ENCODE measurements at regions not wholly inside any gene's neighbourhood (a gene's known extent, or its start where the extent isn't known, plus 50 kb on each side); places are given as distances from the start of the nearest gene placed in this dataset.
"Not testable (repeated sequence)": the region's sequence is repeated elsewhere in the genome, so short reads cannot be mapped to it uniquely, and the experiment has no call there.

- H3K36me3 Mint-ChIP-seq (ENCODE audit: insufficient read depth) = no peaks in the 10 kb centered on the region
- no peak for ATAC-seq
- H3K4me3 Mint-ChIP-seq = no peak overlapping the region
- no peak for DNase-seq
- H3K9me3 Mint-ChIP-seq = no peaks in the 10 kb centered on the region
- no peaks in the 10 kb centered on the region for H3K4me1 Mint-ChIP-seq (ENCODE audit: low read depth)
- H3K27me3 Mint-ChIP-seq (ENCODE audit: low read depth) = peaks cover 5% of the 10 kb centered on the region
Observed at GRCh38 chrX:55326985-55327384, 62.3 kb upstream of the PAGE3 start.

- H3K27me3 Mint-ChIP-seq (ENCODE audit: low read depth) = no peaks in the 10 kb centered on the region
- DNase-seq = no peak
- no peak overlapping the region for H3K4me3 Mint-ChIP-seq
- no peaks in the 10 kb centered on the region for H3K9me3 Mint-ChIP-seq
- H3K36me3 Mint-ChIP-seq (ENCODE audit: insufficient read depth) = no peaks in the 10 kb centered on the region
- ATAC-seq = no peak
- H3K4me1 Mint-ChIP-seq (ENCODE audit: low read depth) = peaks cover 8% of the 10 kb centered on the region
Observed at GRCh38 chrX:55335296-55335695, 70.6 kb upstream of the PAGE3 start.

- H3K27me3 Mint-ChIP-seq (ENCODE audit: low read depth) = no peaks in the 10 kb centered on the region
Observed at GRCh38 chrX:55336176-55336575, 71.5 kb upstream of the PAGE3 start.

GRCh38 chrX:55340896-55341433 is 76.2 kb upstream of the PAGE3 start:
- H3K4me3 Mint-ChIP-seq = no peak overlapping the region
- DNase-seq = no peak
- no peaks in the 10 kb centered on the region for H3K9me3 Mint-ChIP-seq
- no peaks in the 10 kb centered on the region for H3K36me3 Mint-ChIP-seq (ENCODE audit: insufficient read depth)
- H3K4me1 Mint-ChIP-seq (ENCODE audit: low read depth) = peaks cover 19% of the 10 kb centered on the region
- no peaks in the 10 kb centered on the region for H3K27me3 Mint-ChIP-seq (ENCODE audit: low read depth)
- no peak for ATAC-seq

More at GRCh38 chrX:55336176-55336575, 71.5 kb upstream of the PAGE3 start:
- Mint-ChIP-seq H3K4me3 (no peak overlapping the region), H3K4me1 (ENCODE audit: low read depth) (peaks cover 11% of the 10 kb centered on the region), H3K36me3 (ENCODE audit: insufficient read depth) (no peaks in the 10 kb centered on the region), H3K9me3 (no peaks in the 10 kb centered on the region)
- DNase-seq (no peak), ATAC-seq (no peak)

- Mint-ChIP-seq H3K27me3 (ENCODE audit: low read depth) (no peaks in the 10 kb centered on the region), H3K4me1 (ENCODE audit: low read depth) (peaks cover 19% of the 10 kb centered on the region), H3K36me3 (ENCODE audit: insufficient read depth) (no peaks in the 10 kb centered on the region), H3K4me3 (no peak overlapping the region), H3K9me3 (no peaks in the 10 kb centered on the region)
- ATAC-seq (peak in 1 of 2 donors; percentile 56), DNase-seq (peak; percentile 17)
Observed at GRCh38 chrX:55342533-55343501, 78.1 kb upstream of the PAGE3 start.

- H3K36me3 Mint-ChIP-seq (ENCODE audit: insufficient read depth) = no peaks in the 10 kb centered on the region
- H3K9me3 Mint-ChIP-seq = peaks cover 11% of the 10 kb centered on the region
- ATAC-seq (no peak), DNase-seq (no peak)
- no peaks in the 10 kb centered on the region for H3K27me3 Mint-ChIP-seq (ENCODE audit: low read depth)
- peaks cover 16% of the 10 kb centered on the region for H3K4me1 Mint-ChIP-seq (ENCODE audit: low read depth)
- H3K4me3 Mint-ChIP-seq = no peak overlapping the region
Observed at GRCh38 chrX:55356609-55357008, 91.9 kb upstream of the PAGE3 start.

GRCh38 chrX:55357236-55357635 is 92.5 kb upstream of the PAGE3 start:
- no peak for ATAC-seq
- Mint-ChIP-seq H3K9me3 (peaks cover 11% of the 10 kb centered on the region), H3K27me3 (ENCODE audit: low read depth) (no peaks in the 10 kb centered on the region), H3K4me3 (no peak overlapping the region), H3K36me3 (ENCODE audit: insufficient read depth) (no peaks in the 10 kb centered on the region), H3K4me1 (ENCODE audit: low read depth) (peaks cover 16% of the 10 kb centered on the region)
- no peak for DNase-seq

GRCh38 chrX:55379396-55379795 is 72.5 kb upstream of the MAGEH1 start:
- H3K9me3 Mint-ChIP-seq = no peaks in the 10 kb centered on the region
- H3K36me3 Mint-ChIP-seq (ENCODE audit: insufficient read depth) = no peaks in the 10 kb centered on the region
- ATAC-seq (no peak), DNase-seq (no peak)
- peaks cover under 1% of the 10 kb centered on the region for H3K27me3 Mint-ChIP-seq (ENCODE audit: low read depth)
- H3K4me1 Mint-ChIP-seq (ENCODE audit: low read depth) = no peaks in the 10 kb centered on the region
- H3K4me3 Mint-ChIP-seq = no peak overlapping the region

GRCh38 chrX:55389376-55389775 is 62.6 kb upstream of the MAGEH1 start:
- no peaks in the 10 kb centered on the region for H3K4me1 Mint-ChIP-seq (ENCODE audit: low read depth)
- H3K4me3 Mint-ChIP-seq = no peak overlapping the region
- H3K36me3 Mint-ChIP-seq (ENCODE audit: insufficient read depth) = no peaks in the 10 kb centered on the region
- no peak for ATAC-seq
- H3K27me3 Mint-ChIP-seq (ENCODE audit: low read depth) = peaks cover 1% of the 10 kb centered on the region
- DNase-seq = no peak
- H3K9me3 Mint-ChIP-seq = peaks cover 10% of the 10 kb centered on the region

- not testable (repeated sequence) for DNase-seq
Observed at GRCh38 chrX:55396836-55397235, 55.1 kb upstream of the MAGEH1 start.

More at GRCh38 chrX:55396836-55397235, 55.1 kb upstream of the MAGEH1 start:
- ATAC-seq; H3K36me3 Mint-ChIP-seq (ENCODE audit: insufficient read depth); H3K9me3 Mint-ChIP-seq; H3K4me3 Mint-ChIP-seq; H3K27me3 Mint-ChIP-seq (ENCODE audit: low read depth): not testable (repeated sequence)
- peaks cover 25% of the 10 kb centered on the region for H3K4me1 Mint-ChIP-seq (ENCODE audit: low read depth)
